ENCODE measurements at regions not wholly inside any gene's neighbourhood (a gene's known extent, or its start where the extent isn't known, plus 50 kb on each side); places are given as distances from the start of the nearest gene placed in this dataset.

- no peak overlapping the region for H2AFZ ChIP-seq (ENCODE audit: insufficient read depth, low read length, poor library complexity)
- no peak overlapping the region for H2AK5ac ChIP-seq (ENCODE audit: low read length)
- H2BK12ac ChIP-seq (ENCODE audit: low read length), result no peak overlapping the region
- H4K91ac ChIP-seq (ENCODE audit: low read depth, low read length), result no peak overlapping the region
- no peak overlapping the region for H3K4me3 ChIP-seq (ENCODE audit: low read depth, low read length)
- H3K27ac ChIP-seq (ENCODE audit: low read depth, low read length), result no peak overlapping the region
- no peak overlapping the region for H3K9ac ChIP-seq (ENCODE audit: low read length)
- H3K4ac ChIP-seq (ENCODE audit: low read depth, low read length), result no peak overlapping the region
- no peak overlapping the region for H4K12ac ChIP-seq (ENCODE audit: low read depth, low read length)
- H3K79me2 ChIP-seq (ENCODE audit: control insufficient read depth, insufficient read depth, low read length, poor library complexity), result no peaks in the 10 kb centered on the region
- no peak overlapping the region for H2BK120ac ChIP-seq (ENCODE audit: insufficient read depth, low read length, poor library complexity)
- H2BK5ac ChIP-seq (ENCODE audit: low read depth, low read length, poor library complexity), result no peak overlapping the region
- H3K36me3 ChIP-seq (ENCODE audit: control insufficient read depth in 1 of 2, insufficient read depth in 2 of 2, low read length in 2 of 2), result no peaks in the 10 kb centered on the region
- WGBS (ENCODE audit: extremely low coverage, insufficient coverage, insufficient read length), result no CpG with 5 or more reads among the region's 7 CpGs
- no peak overlapping the region for H3K18ac ChIP-seq (ENCODE audit: low read length)
- no peak overlapping the region for H4K8ac ChIP-seq (ENCODE audit: low read depth, low read length)
- no peaks in the 10 kb centered on the region for H3K79me1 ChIP-seq (ENCODE audit: low read length)
- peaks cover 0 to 2% of the 10 kb centered on the region in 2 experiments for H3K4me1 ChIP-seq (ENCODE audit: control insufficient read depth in 1 of 2, insufficient read depth in 2 of 2, low read length in 2 of 2)
- H3K23ac ChIP-seq (ENCODE audit: low read length), result no peak overlapping the region
- H3K9me3 ChIP-seq (ENCODE audit: insufficient read depth, low read depth, low read length), result no peaks in the 10 kb centered on the region
- DNase-seq, result no peak
- H3K27me3 ChIP-seq (ENCODE audit: insufficient read depth, low read length), result no peaks in the 10 kb centered on the region
- H3K4me2 ChIP-seq (ENCODE audit: low read length), result no peak overlapping the region
- no peak overlapping the region for H3K14ac ChIP-seq (ENCODE audit: low read length)
These were observed 482.7 kb upstream of the CD180 start for GRCh38 chr5:67679184-67679841.

DNA sequence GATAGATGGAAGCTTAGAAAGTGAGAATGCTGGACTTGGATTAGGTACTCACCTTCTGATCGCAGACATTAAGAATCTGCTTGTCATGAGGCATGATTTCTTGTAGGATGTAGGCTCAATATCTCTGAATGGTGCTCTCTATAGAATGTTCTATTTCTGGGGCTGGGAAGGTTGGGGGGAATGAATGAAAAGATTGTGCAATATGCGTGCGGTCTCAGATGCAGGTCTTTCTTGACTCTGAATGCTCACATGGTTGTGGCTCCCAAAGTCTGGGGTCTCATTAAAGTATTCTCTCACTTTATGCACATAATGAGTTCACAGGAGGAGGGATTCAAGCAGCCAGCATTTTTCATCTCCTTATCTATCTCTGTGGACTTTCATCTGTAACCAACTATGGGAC is 482.0 kb upstream of the CD180 start:
- Histone ChIP-seq H3K79me1 (ENCODE audit: low read length) (no peaks in the 10 kb centered on the region), H3K4ac (ENCODE audit: low read depth, low read length) (no peak overlapping the region), H3K27ac (ENCODE audit: low read depth, low read length) (no peak overlapping the region), H2BK120ac (ENCODE audit: insufficient read depth, low read length, poor library complexity) (no peak overlapping the region), H2AFZ (ENCODE audit: insufficient read depth, low read length, poor library complexity) (no peak overlapping the region), H3K4me1 (ENCODE audit: control insufficient read depth in 1 of 2, insufficient read depth in 2 of 2, low read length in 2 of 2) (peaks cover 0 to 2% of the 10 kb centered on the region in 2 experiments), H3K36me3 (ENCODE audit: control insufficient read depth in 1 of 2, insufficient read depth in 2 of 2, low read length in 2 of 2) (no peaks in the 10 kb centered on the region), H3K18ac (ENCODE audit: low read length) (no peak overlapping the region), H3K4me3 (ENCODE audit: low read depth, low read length) (no peak overlapping the region), H3K23ac (ENCODE audit: low read length) (no peak overlapping the region), H2AK5ac (ENCODE audit: low read length) (no peak overlapping the region), H4K8ac (ENCODE audit: low read depth, low read length) (no peak overlapping the region), H3K27me3 (ENCODE audit: insufficient read depth, low read length) (no peaks in the 10 kb centered on the region), H3K9me3 (ENCODE audit: insufficient read depth, low read depth, low read length) (no peaks in the 10 kb centered on the region), H3K79me2 (ENCODE audit: control insufficient read depth, insufficient read depth, low read length, poor library complexity) (no peaks in the 10 kb centered on the region), H4K12ac (ENCODE audit: low read depth, low read length) (no peak overlapping the region), H4K91ac (ENCODE audit: low read depth, low read length) (no peak overlapping the region), H2BK5ac (ENCODE audit: low read depth, low read length, poor library complexity) (no peak overlapping the region), H3K14ac (ENCODE audit: low read length) (no peak overlapping the region), H2BK12ac (ENCODE audit: low read length) (no peak overlapping the region), H3K9ac (ENCODE audit: low read length) (no peak overlapping the region), H3K4me2 (ENCODE audit: low read length) (no peak overlapping the region)
- DNase-seq, result no peak
- WGBS (ENCODE audit: extremely low coverage, insufficient coverage, insufficient read length), result no CpG with 5 or more reads among the region's 3 CpGs

DNA sequence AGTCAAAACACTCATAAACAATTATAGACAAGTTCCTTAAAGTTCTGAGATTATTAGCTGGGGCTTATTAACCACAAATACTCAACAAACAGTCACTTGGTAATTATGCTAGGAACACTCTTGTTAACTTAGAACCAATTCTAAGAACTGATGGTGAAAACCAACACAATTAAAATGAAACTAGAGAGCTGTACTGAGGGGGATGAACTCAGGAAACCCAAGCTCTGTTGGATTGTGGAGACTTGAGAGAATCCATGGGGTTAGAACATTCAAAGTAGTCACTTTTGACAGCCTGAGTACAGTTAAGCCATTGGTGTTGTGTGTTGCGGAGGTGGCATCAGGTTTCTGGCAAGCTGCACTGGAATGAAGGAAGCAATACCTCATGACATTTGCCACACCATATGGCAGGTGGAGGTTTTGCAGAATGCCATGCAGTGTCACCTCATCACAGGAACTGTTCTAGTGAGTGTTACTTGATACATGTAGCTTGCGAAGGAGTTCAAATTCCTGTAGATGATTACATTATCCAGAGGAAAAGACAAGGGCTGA is 480.9 kb upstream of the CD180 start:
- Histone ChIP-seq H3K27me3 (ENCODE audit: insufficient read depth, low read length) (no peaks in the 10 kb centered on the region), H3K79me1 (ENCODE audit: low read length) (no peaks in the 10 kb centered on the region), H3K14ac (ENCODE audit: low read length) (no peak overlapping the region), H2BK120ac (ENCODE audit: insufficient read depth, low read length, poor library complexity) (no peak overlapping the region), H2BK5ac (ENCODE audit: low read depth, low read length, poor library complexity) (no peak overlapping the region), H3K4me2 (ENCODE audit: low read length) (no peak overlapping the region), H4K8ac (ENCODE audit: low read depth, low read length) (no peak overlapping the region), H4K12ac (ENCODE audit: low read depth, low read length) (no peak overlapping the region), H3K9me3 (ENCODE audit: insufficient read depth, low read depth, low read length) (no peaks in the 10 kb centered on the region), H3K4ac (ENCODE audit: low read depth, low read length) (no peak overlapping the region), H2AFZ (ENCODE audit: insufficient read depth, low read length, poor library complexity) (no peak overlapping the region), H3K27ac (ENCODE audit: low read depth, low read length) (no peak overlapping the region), H2BK12ac (ENCODE audit: low read length) (no peak overlapping the region), H3K18ac (ENCODE audit: low read length) (no peak overlapping the region), H2AK5ac (ENCODE audit: low read length) (no peak overlapping the region), H3K36me3 (ENCODE audit: control insufficient read depth in 1 of 2, insufficient read depth in 2 of 2, low read length in 2 of 2) (no peaks in the 10 kb centered on the region), H3K23ac (ENCODE audit: low read length) (no peak overlapping the region), H3K9ac (ENCODE audit: low read length) (no peak overlapping the region), H3K4me3 (ENCODE audit: low read depth, low read length) (no peak overlapping the region), H4K91ac (ENCODE audit: low read depth, low read length) (no peak overlapping the region), H3K4me1 (ENCODE audit: control insufficient read depth in 1 of 2, insufficient read depth in 2 of 2, low read length in 2 of 2) (peaks cover 0 to 2% of the 10 kb centered on the region in 2 experiments), H3K79me2 (ENCODE audit: control insufficient read depth, insufficient read depth, low read length, poor library complexity) (no peaks in the 10 kb centered on the region)
- DNase-seq, result no peak
- no CpG with 5 or more reads among the region's 2 CpGs for WGBS (ENCODE audit: extremely low coverage, insufficient coverage, insufficient read length)

GRCh38 chr5:67676863-67677262 is 480.3 kb upstream of the CD180 start:
- H3K79me2 ChIP-seq (ENCODE audit: control insufficient read depth, insufficient read depth, low read length, poor library complexity), result no peaks in the 10 kb centered on the region

More at GRCh38 chr5:67676863-67677262, 480.3 kb upstream of the CD180 start:
- Histone ChIP-seq H3K79me1 (ENCODE audit: low read length) (no peaks in the 10 kb centered on the region), H3K14ac (ENCODE audit: low read length) (no peak overlapping the region), H2BK120ac (ENCODE audit: insufficient read depth, low read length, poor library complexity) (no peak overlapping the region), H2AK5ac (ENCODE audit: low read length) (no peak overlapping the region), H3K27me3 (ENCODE audit: insufficient read depth, low read length) (no peaks in the 10 kb centered on the region), H3K4ac (ENCODE audit: low read depth, low read length) (no peak overlapping the region), H2BK12ac (ENCODE audit: low read length) (no peak overlapping the region), H4K8ac (ENCODE audit: low read depth, low read length) (no peak overlapping the region), H2AFZ (ENCODE audit: insufficient read depth, low read length, poor library complexity) (no peak overlapping the region), H2BK5ac (ENCODE audit: low read depth, low read length, poor library complexity) (no peak overlapping the region), H3K18ac (ENCODE audit: low read length) (no peak overlapping the region), H4K12ac (ENCODE audit: low read depth, low read length) (no peak overlapping the region), H3K36me3 (ENCODE audit: control insufficient read depth in 1 of 2, insufficient read depth in 2 of 2, low read length in 2 of 2) (no peaks in the 10 kb centered on the region), H3K27ac (ENCODE audit: low read depth, low read length) (no peak overlapping the region), H3K9me3 (ENCODE audit: insufficient read depth, low read depth, low read length) (no peaks in the 10 kb centered on the region), H3K4me1 (ENCODE audit: control insufficient read depth in 1 of 2, insufficient read depth in 2 of 2, low read length in 2 of 2) (peaks cover 0 to 2% of the 10 kb centered on the region in 2 experiments), H3K9ac (ENCODE audit: low read length) (no peak overlapping the region), H4K91ac (ENCODE audit: low read depth, low read length) (no peak overlapping the region), H3K4me2 (ENCODE audit: low read length) (no peak overlapping the region), H3K4me3 (ENCODE audit: low read depth, low read length) (no peak overlapping the region), H3K23ac (ENCODE audit: low read length) (no peak overlapping the region)
- WGBS (ENCODE audit: extremely low coverage, insufficient coverage, insufficient read length), result no CpG with 5 or more reads among the region's 2 CpGs
- no peak for DNase-seq
